ENCODE measurements at regions not wholly inside any gene's neighbourhood (a gene's known extent, or its start where the extent isn't known, plus 50 kb on each side); places are given as distances from the start of the nearest gene placed in this dataset.

- no peak for DNase-seq (ENCODE audit: low read depth in 4 of 4, low spot score in 2 of 4)
Observed at GRCh38 chr15:66900586-66901310, 164.7 kb upstream of the SMAD3 start.

DNA sequence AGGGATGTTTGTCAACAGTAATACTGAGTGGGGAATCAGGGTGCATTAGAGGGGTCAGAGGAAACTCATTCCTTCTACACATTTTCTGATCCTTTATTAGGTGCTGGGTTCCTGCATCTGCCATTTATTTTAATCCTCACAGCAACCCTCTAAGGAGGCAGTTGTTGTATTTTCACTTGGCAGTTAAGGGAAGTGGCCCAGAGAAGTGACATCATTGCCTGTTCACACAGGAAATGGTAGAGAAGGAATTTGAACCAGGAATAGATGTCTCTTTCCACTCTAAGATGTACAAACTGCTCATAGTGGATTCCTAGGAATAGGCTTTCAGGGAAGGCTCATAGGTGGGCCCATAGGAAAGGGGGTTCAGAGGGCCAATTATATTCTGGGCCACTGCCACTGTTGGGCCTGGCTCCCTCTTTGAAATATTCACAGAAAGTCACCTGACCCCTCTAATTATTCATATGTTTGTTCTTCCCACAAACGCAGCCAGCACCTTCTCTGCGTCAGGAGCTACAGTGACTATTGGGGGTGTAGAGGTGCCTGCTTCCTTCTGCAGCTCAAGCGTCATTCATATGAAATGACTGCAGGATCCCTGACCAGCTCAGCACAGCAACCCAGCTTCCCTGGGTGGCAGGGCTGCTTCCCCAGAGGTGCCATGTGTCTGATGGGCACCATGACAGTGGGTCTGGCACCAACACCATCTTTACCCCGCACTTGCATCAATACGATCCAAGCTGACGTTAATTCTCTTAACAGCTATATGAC lies 163.9 kb upstream of the SMAD3 start:
- DNase-seq (ENCODE audit: low read depth in 4 of 4, low spot score in 2 of 4), result no peak

- no peak for DNase-seq (ENCODE audit: low read depth in 4 of 4, low spot score in 2 of 4)
Observed at GRCh38 chr15:66905185-66905584, 160.2 kb upstream of the SMAD3 start.

DNA sequence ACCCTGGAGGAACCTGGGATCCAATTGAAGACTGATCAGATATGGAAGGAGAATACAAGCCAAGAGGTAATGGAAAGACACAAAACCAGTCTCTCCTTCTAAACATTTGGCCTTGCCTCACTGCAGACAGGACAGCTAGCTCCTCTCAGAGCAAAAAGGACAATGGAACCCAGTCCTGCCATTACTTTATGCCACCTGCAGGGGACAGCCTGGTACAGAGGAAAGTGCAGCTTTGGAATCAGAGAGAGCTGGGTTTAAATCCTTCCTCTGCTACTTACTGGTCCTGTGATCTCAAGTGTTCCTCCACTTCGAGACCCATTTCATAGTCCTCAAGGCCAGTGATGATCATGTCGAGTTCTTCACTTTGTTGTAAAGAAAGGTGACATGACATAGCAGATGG lies 159.4 kb upstream of the SMAD3 start:
- DNase-seq (ENCODE audit: low read depth in 4 of 4, low spot score in 2 of 4), result no peak

GRCh38 chr15:66906668-66907614 lies 158.5 kb upstream of the SMAD3 start:
- DNase-seq (ENCODE audit: low read depth in 4 of 4, low spot score in 2 of 4), result no peak

- DNase-seq (ENCODE audit: low read depth in 4 of 4, low spot score in 2 of 4), result no peak
Observed at GRCh38 chr15:66907826-66908743, 157.3 kb upstream of the SMAD3 start.

DNA sequence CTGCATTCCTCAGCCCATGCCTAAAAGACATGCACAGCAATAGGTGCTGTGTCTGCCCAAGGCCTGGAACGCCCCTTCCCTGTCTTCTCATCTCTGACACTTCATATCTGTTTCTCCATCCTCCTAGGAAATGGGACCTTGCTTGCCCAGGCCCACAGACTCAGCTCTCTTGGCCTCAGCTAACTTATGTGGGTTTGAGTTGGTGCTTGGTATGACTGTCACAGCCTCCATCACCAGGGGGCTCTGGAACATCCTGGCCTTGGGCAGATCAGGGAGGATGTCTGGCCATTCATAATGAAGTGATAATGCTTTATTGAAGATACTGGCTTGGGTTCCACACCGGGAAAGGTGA lies 156.7 kb upstream of the SMAD3 start:
- no peak for DNase-seq (ENCODE audit: low read depth in 4 of 4, low spot score in 2 of 4)

DNA sequence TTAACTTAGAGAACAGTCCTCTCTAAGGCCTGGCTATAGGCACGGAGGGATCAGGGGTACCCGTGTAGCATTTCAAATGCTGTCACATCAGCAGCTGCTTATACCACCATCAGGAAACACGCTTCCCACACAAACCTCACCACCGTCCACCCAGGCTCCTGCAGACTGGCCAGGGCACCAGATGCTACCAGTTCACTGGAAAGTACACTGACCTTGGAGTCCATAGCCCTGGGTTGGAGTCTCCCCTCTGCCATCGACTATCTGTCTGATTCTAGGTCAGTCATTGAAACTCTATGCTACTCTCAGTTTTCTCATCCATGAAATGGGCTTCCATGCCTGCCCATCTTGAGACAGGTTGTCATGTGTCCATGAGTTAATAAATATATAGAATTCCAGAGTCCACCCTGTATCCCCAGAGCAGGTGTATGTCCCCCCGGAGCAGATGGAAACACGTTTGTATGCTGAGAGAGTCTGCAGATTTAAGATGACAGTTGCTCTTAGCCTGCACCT lies 156.0 kb upstream of the SMAD3 start:
- DNase-seq (ENCODE audit: low read depth in 4 of 4, low spot score in 2 of 4), result no peak

DNA sequence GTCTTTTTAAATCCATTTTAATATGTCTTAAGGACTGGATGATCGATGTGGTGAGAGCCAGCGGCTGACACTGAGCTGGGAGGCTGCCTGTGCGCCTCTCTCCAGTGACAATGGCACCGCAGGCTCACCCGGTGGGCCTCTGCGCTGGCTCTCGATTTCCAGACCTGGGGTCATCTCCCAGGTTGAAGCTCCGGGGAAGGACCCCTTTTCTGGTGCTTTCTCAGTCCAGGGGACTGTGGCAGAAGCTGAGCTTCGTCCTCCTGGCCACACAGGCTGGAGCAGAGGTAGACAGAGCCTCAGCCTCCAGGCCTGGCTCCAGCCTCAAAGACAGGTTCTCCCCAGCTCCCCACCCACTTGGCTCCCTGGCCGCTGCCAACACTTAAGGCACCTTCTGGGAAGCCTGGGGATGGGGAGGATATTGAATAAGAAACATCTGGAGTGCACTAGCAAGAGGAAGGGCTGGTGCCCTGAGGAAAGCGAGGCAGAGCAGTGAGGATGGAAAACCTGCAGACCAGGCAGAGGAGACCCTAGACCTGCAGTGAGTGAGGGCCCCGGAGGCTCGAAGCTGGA lies 154.2 kb upstream of the SMAD3 start:
- DNase-seq (ENCODE audit: low read depth in 4 of 4, low spot score in 2 of 4), result no peak

GRCh38 chr15:66912001-66912400 lies 153.4 kb upstream of the SMAD3 start:
- DNase-seq (ENCODE audit: low read depth in 4 of 4, low spot score in 2 of 4), result no peak

GRCh38 chr15:66912441-66912840 lies 153.0 kb upstream of the SMAD3 start:
- no peak for DNase-seq (ENCODE audit: low read depth in 4 of 4, low spot score in 2 of 4)

DNA sequence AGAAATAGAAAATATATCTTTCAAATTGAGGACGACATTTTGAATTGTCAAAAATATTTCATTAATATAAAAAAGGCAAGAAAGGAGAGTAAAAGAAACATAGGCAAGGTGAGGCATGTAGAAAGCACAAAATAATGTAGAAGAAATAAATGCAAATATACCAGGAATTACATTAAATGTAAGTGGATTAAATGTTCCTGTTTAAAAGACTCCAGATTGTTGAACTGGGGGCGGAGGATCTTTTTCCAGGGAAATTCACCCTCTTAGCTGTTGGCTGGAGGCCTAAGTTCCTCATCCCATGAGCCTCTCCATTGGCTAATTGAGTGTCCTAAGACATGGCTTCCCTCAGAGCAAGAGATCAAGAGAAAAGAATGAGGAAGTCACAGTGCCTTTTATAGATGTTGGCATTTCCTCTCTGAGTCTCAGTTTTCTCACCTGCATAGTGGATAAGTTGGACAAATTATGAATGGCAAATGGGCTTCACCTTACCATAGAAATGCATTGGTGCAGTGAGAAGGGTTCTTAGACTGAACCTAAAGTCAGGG lies 147.4 kb upstream of the SMAD3 start:
- no peak for DNase-seq (ENCODE audit: low read depth in 4 of 4, low spot score in 2 of 4)

GRCh38 chr15:66919421-66919820 lies 146.0 kb upstream of the SMAD3 start:
- DNase-seq (ENCODE audit: low read depth in 4 of 4, low spot score in 2 of 4), result no peak

DNA sequence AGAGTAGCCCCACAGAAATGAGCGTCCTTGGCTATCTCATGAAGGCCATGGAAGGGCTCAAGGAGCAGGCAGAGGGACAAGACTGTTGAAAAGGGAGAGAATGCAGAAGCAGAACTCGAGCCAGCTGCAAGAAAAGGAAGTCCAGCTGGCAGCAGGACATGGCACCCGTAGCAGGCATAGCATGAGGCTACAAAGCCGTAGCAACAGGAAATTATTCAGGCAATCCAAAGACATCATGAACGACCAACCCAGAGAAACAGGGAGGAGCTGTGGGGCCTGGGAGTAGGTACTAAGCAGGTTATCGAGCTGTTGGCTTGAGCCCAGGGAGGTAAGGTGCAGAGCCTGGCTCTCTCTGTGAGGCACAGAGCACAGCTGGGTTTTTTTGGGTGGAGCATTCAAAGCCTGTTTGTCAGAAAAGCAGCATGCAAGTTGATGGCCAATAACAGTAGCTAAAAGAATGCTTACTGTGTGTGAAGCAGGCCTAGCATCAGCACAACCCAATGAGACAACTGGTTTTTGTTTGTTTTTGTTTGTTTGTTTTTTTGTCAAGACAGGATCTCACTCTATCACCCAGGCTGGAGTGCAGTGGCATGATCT lies 144.0 kb upstream of the SMAD3 start:
- DNase-seq (ENCODE audit: low read depth in 4 of 4, low spot score in 2 of 4), result no peak

GRCh38 chr15:66922608-66923007 lies 142.8 kb upstream of the SMAD3 start:
- no peak for DNase-seq (ENCODE audit: low read depth in 4 of 4, low spot score in 2 of 4)

DNA sequence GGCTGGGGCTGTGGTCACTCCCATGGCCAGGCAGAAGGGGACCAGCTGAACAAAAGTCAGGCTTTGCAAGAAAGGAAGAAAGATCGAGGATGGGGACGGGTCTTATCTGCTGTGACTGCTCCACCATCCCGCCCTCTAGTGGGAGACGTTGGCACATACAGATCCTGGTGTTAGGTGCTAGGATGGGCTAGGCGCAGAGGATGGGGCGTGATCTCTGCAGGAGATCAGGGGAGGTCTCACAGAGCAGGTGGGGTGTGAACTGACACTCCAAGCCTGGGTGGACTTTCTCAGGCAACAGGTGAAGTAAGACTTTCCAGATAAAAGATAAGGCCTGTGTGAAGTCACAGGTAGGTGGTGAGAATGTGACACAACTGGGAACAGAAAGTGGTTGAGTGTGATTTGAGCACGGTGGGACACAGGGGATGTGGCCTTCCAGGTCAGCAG lies 141.9 kb upstream of the SMAD3 start:
- no peak for DNase-seq (ENCODE audit: low read depth in 4 of 4, low spot score in 2 of 4)

DNA sequence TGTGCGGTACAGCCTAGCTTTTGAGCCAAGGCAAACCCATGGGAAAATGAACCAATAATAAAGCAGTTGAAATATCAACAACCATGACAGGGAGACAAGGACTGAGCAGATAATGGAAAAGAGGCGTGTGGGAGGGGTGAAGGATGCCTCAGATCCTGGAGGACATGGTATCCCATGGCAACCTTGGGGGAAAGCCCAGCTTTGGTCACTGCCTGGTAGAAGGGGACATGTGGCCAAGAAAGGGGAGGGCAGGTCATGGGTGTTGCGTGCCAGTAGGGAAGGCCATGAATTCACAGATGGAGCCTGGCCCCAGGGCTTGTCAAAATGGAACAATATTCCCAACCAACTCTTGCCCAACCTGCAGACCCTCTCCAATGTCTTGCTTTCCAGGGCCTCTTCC lies 140.5 kb upstream of the SMAD3 start:
- DNase-seq (ENCODE audit: low read depth in 4 of 4, low spot score in 2 of 4), result no peak

DNA sequence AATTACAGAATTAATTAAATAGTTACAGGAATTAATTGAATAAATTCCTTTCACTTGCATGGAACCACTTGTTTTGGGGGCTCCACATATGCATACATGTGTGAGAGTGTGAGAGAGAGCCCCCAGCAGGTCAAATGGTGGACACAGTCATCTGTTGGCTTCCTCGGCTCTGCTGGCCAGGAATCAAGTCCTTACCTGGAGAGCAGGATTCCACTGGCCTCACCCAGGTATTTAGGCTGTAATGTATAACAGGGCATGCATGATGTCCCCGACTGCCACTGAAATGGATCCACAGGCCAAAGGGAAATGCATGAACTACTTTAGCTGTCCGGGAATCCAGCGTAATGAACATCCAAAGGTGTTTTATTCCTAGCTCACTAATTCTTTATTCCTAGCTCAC lies 139.7 kb upstream of the SMAD3 start:
- no peak for DNase-seq (ENCODE audit: low read depth in 4 of 4, low spot score in 2 of 4)
